Activated naive CD4-positive, alpha-beta T cell treated with anti-CD3 and anti-CD28 coated beads, Interleukin-2, amount 50 U/mL, for 72 hours (primary cell): ENCODE measurements at regions not wholly inside any gene's neighbourhood (a gene's known extent, or its start where the extent isn't known, plus 50 kb on each side); places are given as distances from the start of the nearest gene placed in this dataset.

Source experiments
- ATAC-seq, 2 donors: fragments of 150-1000 bp; cut with Tn5 transposase; 2 replicates each; pipeline ENCODE4 v1.10.0; 2021; ENCODE audit warnings: mild to moderate bottlenecking in 2 of 2, moderate library complexity in 2 of 2
- DNase-seq, 2 donors: peaks; one replicate each; pipeline ENCODE4 v3.0.0; 2021 to 2022; ENCODE audit warnings: low spot score in 2 of 2
- H3K27ac Mint-ChIP-seq, 2 donors: one replicate each; pipeline ENCODE4 v1.8.0; 2022; ENCODE audit warnings: mild to moderate bottlenecking in 2 of 2, mixed read lengths in 2 of 2
- H3K36me3 Mint-ChIP-seq, 2 donors: one replicate each; pipeline ENCODE4 v1.8.0; 2022; ENCODE audit warnings: mixed read lengths in 2 of 2
- H3K9me3 Mint-ChIP-seq, 2 donors: one replicate each; pipeline ENCODE4 v1.8.0; 2022; ENCODE audit warnings: mixed read lengths in 2 of 2

DNA sequence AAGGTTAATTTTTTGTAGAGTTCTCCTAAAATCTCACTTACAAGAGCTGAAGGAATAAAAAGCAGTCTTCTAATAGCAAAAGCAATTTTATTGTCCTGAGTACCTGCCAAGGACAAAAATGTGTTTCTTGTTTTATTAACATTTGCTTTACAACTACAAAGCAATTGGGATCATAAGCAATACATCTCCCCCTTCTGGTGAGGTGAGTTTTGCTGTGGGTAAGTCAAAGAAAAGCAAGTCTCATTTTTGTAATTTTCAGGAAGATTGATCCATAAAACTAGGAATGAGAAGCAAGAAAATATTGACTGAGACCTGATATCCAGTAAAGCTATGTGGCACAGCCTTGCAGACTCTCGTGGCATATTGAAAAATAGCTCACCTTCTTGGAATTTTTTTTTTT is 2162.7 kb downstream of the NCAM2 start:
- Mint-ChIP-seq H3K36me3 (no peaks in the 10 kb centered on the region), H3K27ac (no peak overlapping the region)
- DNase-seq = no peak

GRCh38 chr21:23162198-23162946 is 2164.2 kb downstream of the NCAM2 start:
- H3K36me3 Mint-ChIP-seq = no peaks in the 10 kb centered on the region
- DNase-seq = no peak

More for the DNA sequence above, 2162.7 kb downstream of the NCAM2 start:
- ATAC-seq = no peak
- peaks cover 0 to 4% of the 10 kb centered on the region in 2 donors for H3K9me3 Mint-ChIP-seq

More at GRCh38 chr21:23162198-23162946, 2164.2 kb downstream of the NCAM2 start:
- Mint-ChIP-seq H3K9me3 (peaks cover 0 to 4% of the 10 kb centered on the region in 2 donors), H3K27ac (no peak overlapping the region)
- ATAC-seq = no peak
